Fibroblast of lung (primary cell): ENCODE measurements at regions not wholly inside any gene's neighbourhood (a gene's known extent, or its start where the extent isn't known, plus 50 kb on each side); places are given as distances from the start of the nearest gene placed in this dataset.

Experiments used
- EZH2 ChIP-seq: IDR thresholded peaks from 2 replicates; pipeline ENCODE4 v1.5.1; 2012; ENCODE audit warnings: low read length, control low read depth, mild to moderate bottlenecking; ENCODE audit errors: missing control alignments
- TF ChIP-seq, protein P1 (sequence below), 2 donors: IDR thresholded peaks in 1 of 2; conservative IDR thresholded peaks in 1 of 2; 1 replicate in 1 of 2; 2 replicates in 1 of 2; pipeline ENCODE4 v1.5.1; 2011 to 2012; ENCODE audit warnings: low read length in 2 of 2, control low read depth in 1 of 2, inconsistent platforms in 1 of 2, low read depth in 1 of 2, mild to moderate bottlenecking in 1 of 2

DNA sequence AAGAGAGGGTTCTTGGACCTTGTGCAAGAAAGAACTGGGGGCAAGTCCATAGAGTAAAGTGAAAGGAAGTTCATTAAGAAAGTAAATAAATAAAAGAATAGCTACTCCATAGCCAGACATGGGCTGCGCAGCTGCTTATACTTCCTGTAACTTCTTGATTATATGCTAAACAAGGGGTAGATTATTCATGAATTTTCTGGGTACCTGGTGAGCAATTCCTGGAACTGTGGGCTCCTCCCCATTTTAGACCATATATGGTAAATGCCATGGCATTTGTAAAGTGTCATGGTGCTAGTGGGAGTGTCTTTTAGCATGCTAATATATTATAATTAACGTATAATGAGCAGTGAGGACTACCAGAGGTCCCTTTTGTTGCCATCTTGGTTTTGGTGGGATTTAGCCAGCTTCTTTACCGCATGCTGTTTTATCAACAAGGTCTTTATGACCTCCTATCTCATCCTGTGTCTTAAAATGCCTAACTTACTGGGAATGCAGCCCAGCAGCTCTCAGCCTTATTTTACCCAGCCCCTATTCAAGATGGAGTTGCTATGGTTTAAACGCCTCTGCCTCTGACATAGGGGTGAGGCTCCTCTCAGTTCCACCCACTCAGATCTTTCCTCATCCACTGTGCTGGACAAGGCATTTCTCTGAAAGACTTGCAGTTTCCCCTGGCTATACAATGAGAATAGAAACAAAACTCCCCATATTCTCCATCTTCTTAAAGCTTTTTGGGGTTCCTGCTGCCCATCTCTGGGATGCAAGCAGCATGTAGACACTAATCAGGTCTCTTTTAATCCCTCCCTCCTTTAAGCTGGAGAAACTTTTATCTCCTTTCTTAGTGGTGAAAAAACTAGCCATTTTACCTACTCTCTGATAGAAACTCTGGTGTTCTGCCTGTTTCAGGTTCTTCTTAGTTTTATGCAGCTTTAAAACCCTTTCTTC lies 91.2 kb downstream of the ARRDC3 start:
- TF ChIP-seq, protein P1, sequence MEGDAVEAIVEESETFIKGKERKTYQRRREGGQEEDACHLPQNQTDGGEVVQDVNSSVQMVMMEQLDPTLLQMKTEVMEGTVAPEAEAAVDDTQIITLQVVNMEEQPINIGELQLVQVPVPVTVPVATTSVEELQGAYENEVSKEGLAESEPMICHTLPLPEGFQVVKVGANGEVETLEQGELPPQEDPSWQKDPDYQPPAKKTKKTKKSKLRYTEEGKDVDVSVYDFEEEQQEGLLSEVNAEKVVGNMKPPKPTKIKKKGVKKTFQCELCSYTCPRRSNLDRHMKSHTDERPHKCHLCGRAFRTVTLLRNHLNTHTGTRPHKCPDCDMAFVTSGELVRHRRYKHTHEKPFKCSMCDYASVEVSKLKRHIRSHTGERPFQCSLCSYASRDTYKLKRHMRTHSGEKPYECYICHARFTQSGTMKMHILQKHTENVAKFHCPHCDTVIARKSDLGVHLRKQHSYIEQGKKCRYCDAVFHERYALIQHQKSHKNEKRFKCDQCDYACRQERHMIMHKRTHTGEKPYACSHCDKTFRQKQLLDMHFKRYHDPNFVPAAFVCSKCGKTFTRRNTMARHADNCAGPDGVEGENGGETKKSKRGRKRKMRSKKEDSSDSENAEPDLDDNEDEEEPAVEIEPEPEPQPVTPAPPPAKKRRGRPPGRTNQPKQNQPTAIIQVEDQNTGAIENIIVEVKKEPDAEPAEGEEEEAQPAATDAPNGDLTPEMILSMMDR (conservative IDR thresholded peaks at IDR 0.05 in 1 of 2, IDR thresholded peaks at IDR 0.05 in 1 of 2; ENCODE audit: low read depth in 1 of 2, low read length in 2 of 2) = no peak
- TF ChIP-seq EZH2 = no peak
